ENCODE measurements at regions not wholly inside any gene's neighbourhood (a gene's known extent, or its start where the extent isn't known, plus 50 kb on each side); places are given as distances from the start of the nearest gene placed in this dataset.

- no peak for TF ChIP-seq CTCF (IDR thresholded peaks at IDR 0.05)
- no peak for TF ChIP-seq POLR2A (IDR thresholded peaks at IDR 0.05)
Observed at GRCh38 chr13:103878891-103879605, 812.8 kb upstream of the SLC10A2 start.
